Astrocyte (in vitro differentiated cells and primary cell): ENCODE measurements at regions not wholly inside any gene's neighbourhood (a gene's known extent, or its start where the extent isn't known, plus 50 kb on each side); places are given as distances from the start of the nearest gene placed in this dataset.

Experiments
- DNase-seq: peaks from one replicate; pipeline ENCODE4 v3.0.0-alpha.2; 2010; ENCODE audit warnings: low read depth
- FAIRE-seq: peaks from 2 replicates; lab custom pipeline; 2011; peaks lifted over from hg19 to GRCh38; lab: Jason Lieb, UNC
- H2AFZ ChIP-seq: 2 replicates; pipeline ENCODE4 v1.6.0; 2012; ENCODE audit warnings: low read depth, low read length, inconsistent platforms
- H3K27ac ChIP-seq: 2 replicates; pipeline ENCODE4 v1.5.1; 2011; ENCODE audit warnings: low read depth, low read length, inconsistent platforms
- H3K27me3 ChIP-seq: 2 replicates; pipeline ENCODE4 v1.6.0; 2011; ENCODE audit warnings: low read length, inconsistent platforms; ENCODE audit not compliant: insufficient read depth
- H3K36me3 ChIP-seq: 2 replicates; pipeline ENCODE4 v1.5.1; 2011; ENCODE audit warnings: low read length, inconsistent platforms; ENCODE audit not compliant: insufficient read depth
- H3K4me1 ChIP-seq: 2 replicates; pipeline ENCODE4 v1.5.1; 2011; ENCODE audit warnings: low read length, inconsistent platforms; ENCODE audit not compliant: insufficient read depth
- H3K4me2 ChIP-seq: 2 replicates; pipeline ENCODE4 v1.6.0; 2012; ENCODE audit warnings: low read length, inconsistent platforms
- H3K4me3 ChIP-seq: 2 replicates; pipeline ENCODE4 v1.5.1; 2011; ENCODE audit warnings: low read depth, mild to moderate bottlenecking, low read length, inconsistent platforms; ENCODE audit not compliant: insufficient read depth
- H3K79me2 ChIP-seq: 2 replicates; pipeline ENCODE4 v1.6.0; 2012; ENCODE audit warnings: mild to moderate bottlenecking, low read length, inconsistent platforms; ENCODE audit not compliant: insufficient read depth
- H3K9ac ChIP-seq: 2 replicates; pipeline ENCODE4 v1.6.0; 2012; ENCODE audit warnings: mild to moderate bottlenecking, low read length, inconsistent platforms
- H3K9me3 ChIP-seq: 2 replicates; pipeline ENCODE4 v1.5.1; 2012; ENCODE audit warnings: low read depth, mild to moderate bottlenecking, low read length, inconsistent platforms; ENCODE audit not compliant: insufficient read depth
- H4K20me1 ChIP-seq: 2 replicates; pipeline ENCODE4 v1.6.0; 2012; ENCODE audit warnings: low read length, inconsistent platforms; ENCODE audit not compliant: insufficient read depth
- H3K27ac Mint-ChIP-seq: one replicate; pipeline ENCODE4 v1.8.0; 2021; ENCODE audit warnings: mild to moderate bottlenecking, mixed read lengths; ENCODE audit not compliant: unreplicated experiment
- H3K27me3 Mint-ChIP-seq: one replicate; pipeline ENCODE4 v1.8.0; 2021; ENCODE audit warnings: low read depth, mixed read lengths; ENCODE audit not compliant: unreplicated experiment
- H3K36me3 Mint-ChIP-seq: one replicate; pipeline ENCODE4 v1.8.0; 2021; ENCODE audit warnings: low read depth, mixed read lengths; ENCODE audit not compliant: unreplicated experiment
- H3K4me1 Mint-ChIP-seq: one replicate; pipeline ENCODE4 v1.8.0; 2021; ENCODE audit warnings: low read depth, mixed read lengths; ENCODE audit not compliant: unreplicated experiment
- H3K4me3 Mint-ChIP-seq: one replicate; pipeline ENCODE4 v1.8.0; 2021; ENCODE audit warnings: mild to moderate bottlenecking, moderate library complexity, mixed read lengths; ENCODE audit not compliant: unreplicated experiment
- H3K9me3 Mint-ChIP-seq: one replicate; pipeline ENCODE4 v1.8.0; 2021; ENCODE audit warnings: mild to moderate bottlenecking, mixed read lengths; ENCODE audit not compliant: unreplicated experiment
- EZH2 ChIP-seq: IDR thresholded peaks from 2 replicates; pipeline ENCODE4 v1.6.1; 2012; ENCODE audit warnings: mild to moderate bottlenecking, low read length, inconsistent platforms; ENCODE audit not compliant: insufficient read depth
- TF ChIP-seq, protein P1 (sequence below): IDR thresholded peaks from 2 replicates; pipeline ENCODE4 v1.5.1; 2011; ENCODE audit warnings: low read depth, mild to moderate bottlenecking, inconsistent platforms, low read length, moderate library complexity; ENCODE audit not compliant: insufficient read depth

DNA sequence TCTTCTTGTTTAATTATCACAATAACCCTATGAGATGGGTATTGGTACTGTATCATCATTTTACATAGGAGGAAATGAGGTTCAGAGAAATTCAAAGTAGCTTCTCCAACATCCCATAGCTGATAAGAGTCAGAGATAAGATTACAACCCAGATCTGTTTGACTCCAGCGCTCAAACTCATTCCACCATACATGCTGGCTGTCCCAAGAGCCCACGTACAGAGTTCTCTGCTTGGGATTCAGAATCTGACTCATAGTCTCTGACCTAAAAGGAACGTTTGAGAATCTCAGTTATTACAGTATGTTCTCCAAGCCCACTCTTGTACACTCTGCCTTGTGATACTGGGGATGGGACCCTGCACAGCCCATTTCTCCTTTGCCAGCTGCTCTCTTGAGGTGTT, 90.2 kb downstream of the TMEM215 start:
- Mint-ChIP-seq H3K4me3 (no peak overlapping the region), H3K27me3 (no peaks in the 10 kb centered on the region), H3K9me3 (no peaks in the 10 kb centered on the region), H3K36me3 (no peaks in the 10 kb centered on the region), H3K27ac (no peak overlapping the region), H3K4me1 (peaks cover 15% of the 10 kb centered on the region)
- Histone ChIP-seq H3K4me1 (no peaks in the 10 kb centered on the region), H2AFZ (no peak overlapping the region), H3K27me3 (no peaks in the 10 kb centered on the region), H3K4me2 (no peak overlapping the region), H3K36me3 (no peaks in the 10 kb centered on the region), H3K9me3 (no peaks in the 10 kb centered on the region), H4K20me1 (no peaks in the 10 kb centered on the region), H3K9ac (no peak overlapping the region), H3K27ac (no peak overlapping the region), H3K4me3 (no peak overlapping the region), H3K79me2 (no peaks in the 10 kb centered on the region)
- DNase-seq, result no peak
- no peak for TF ChIP-seq EZH2
- TF ChIP-seq, protein P1, sequence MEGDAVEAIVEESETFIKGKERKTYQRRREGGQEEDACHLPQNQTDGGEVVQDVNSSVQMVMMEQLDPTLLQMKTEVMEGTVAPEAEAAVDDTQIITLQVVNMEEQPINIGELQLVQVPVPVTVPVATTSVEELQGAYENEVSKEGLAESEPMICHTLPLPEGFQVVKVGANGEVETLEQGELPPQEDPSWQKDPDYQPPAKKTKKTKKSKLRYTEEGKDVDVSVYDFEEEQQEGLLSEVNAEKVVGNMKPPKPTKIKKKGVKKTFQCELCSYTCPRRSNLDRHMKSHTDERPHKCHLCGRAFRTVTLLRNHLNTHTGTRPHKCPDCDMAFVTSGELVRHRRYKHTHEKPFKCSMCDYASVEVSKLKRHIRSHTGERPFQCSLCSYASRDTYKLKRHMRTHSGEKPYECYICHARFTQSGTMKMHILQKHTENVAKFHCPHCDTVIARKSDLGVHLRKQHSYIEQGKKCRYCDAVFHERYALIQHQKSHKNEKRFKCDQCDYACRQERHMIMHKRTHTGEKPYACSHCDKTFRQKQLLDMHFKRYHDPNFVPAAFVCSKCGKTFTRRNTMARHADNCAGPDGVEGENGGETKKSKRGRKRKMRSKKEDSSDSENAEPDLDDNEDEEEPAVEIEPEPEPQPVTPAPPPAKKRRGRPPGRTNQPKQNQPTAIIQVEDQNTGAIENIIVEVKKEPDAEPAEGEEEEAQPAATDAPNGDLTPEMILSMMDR, result no peak
- no peak for FAIRE-seq

GRCh38 chr9:32875242-32875641, 91.9 kb downstream of the TMEM215 start:
- FAIRE-seq, result no peak
- no peak overlapping the region for H3K27ac ChIP-seq

DNA sequence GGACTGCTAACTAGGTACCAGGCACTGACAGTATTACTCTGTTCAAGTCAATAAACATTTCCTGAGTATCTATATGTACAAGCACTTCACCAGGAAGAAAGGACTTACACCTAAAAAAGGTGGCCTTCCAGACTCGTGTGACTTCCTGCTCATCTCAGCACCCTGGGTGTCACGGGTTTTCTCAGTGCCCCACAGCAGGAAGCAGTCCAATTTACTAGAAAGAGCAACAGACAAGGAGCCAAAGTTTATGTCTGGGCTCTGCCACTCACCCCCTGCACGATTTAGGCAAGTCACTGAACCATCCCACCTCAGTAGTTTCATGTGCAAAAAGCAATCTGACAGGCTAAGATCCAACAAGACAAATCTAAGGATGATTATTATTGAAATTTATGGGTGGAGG, 92.4 kb downstream of the TMEM215 start:
- Mint-ChIP-seq H3K4me3 (no peak overlapping the region), H3K27ac (no peak overlapping the region), H3K4me1 (peaks cover 15% of the 10 kb centered on the region), H3K9me3 (no peaks in the 10 kb centered on the region), H3K36me3 (no peaks in the 10 kb centered on the region), H3K27me3 (no peaks in the 10 kb centered on the region)
- H4K20me1 ChIP-seq, result no peaks in the 10 kb centered on the region
- H3K4me2 ChIP-seq, result no peak overlapping the region
- DNase-seq (no peak), FAIRE-seq (no peak)
- no peaks in the 10 kb centered on the region for H3K9me3 ChIP-seq
- H3K4me3 ChIP-seq, result no peak overlapping the region
- TF ChIP-seq, protein P1, result no peak
- TF ChIP-seq EZH2, result no peak
- H3K4me1 ChIP-seq, result no peaks in the 10 kb centered on the region
- no peaks in the 10 kb centered on the region for H3K36me3 ChIP-seq
- H3K9ac ChIP-seq, result no peak overlapping the region
- H3K27me3 ChIP-seq, result no peaks in the 10 kb centered on the region
- no peak overlapping the region for H2AFZ ChIP-seq
- no peaks in the 10 kb centered on the region for H3K79me2 ChIP-seq
- H3K27ac ChIP-seq, result no peak overlapping the region

More at GRCh38 chr9:32875242-32875641, 91.9 kb downstream of the TMEM215 start:
- Histone ChIP-seq H3K36me3 (no peaks in the 10 kb centered on the region), H2AFZ (no peak overlapping the region), H3K79me2 (no peaks in the 10 kb centered on the region), H3K27me3 (no peaks in the 10 kb centered on the region), H3K4me2 (no peak overlapping the region), H3K9ac (no peak overlapping the region), H4K20me1 (no peaks in the 10 kb centered on the region), H3K4me1 (no peaks in the 10 kb centered on the region), H3K9me3 (no peaks in the 10 kb centered on the region), H3K4me3 (no peak overlapping the region)
- H3K4me3 Mint-ChIP-seq, result no peak overlapping the region
- H3K9me3 Mint-ChIP-seq, result no peaks in the 10 kb centered on the region
- no peak overlapping the region for H3K27ac Mint-ChIP-seq
- DNase-seq, result no peak
- no peak for TF ChIP-seq EZH2
- TF ChIP-seq, protein P1, result no peak
- H3K27me3 Mint-ChIP-seq, result no peaks in the 10 kb centered on the region
- peaks cover 15% of the 10 kb centered on the region for H3K4me1 Mint-ChIP-seq
- no peaks in the 10 kb centered on the region for H3K36me3 Mint-ChIP-seq
